ENCODE measurements at regions not wholly inside any gene's neighbourhood (a gene's known extent, or its start where the extent isn't known, plus 50 kb on each side); places are given as distances from the start of the nearest gene placed in this dataset.

DNA sequence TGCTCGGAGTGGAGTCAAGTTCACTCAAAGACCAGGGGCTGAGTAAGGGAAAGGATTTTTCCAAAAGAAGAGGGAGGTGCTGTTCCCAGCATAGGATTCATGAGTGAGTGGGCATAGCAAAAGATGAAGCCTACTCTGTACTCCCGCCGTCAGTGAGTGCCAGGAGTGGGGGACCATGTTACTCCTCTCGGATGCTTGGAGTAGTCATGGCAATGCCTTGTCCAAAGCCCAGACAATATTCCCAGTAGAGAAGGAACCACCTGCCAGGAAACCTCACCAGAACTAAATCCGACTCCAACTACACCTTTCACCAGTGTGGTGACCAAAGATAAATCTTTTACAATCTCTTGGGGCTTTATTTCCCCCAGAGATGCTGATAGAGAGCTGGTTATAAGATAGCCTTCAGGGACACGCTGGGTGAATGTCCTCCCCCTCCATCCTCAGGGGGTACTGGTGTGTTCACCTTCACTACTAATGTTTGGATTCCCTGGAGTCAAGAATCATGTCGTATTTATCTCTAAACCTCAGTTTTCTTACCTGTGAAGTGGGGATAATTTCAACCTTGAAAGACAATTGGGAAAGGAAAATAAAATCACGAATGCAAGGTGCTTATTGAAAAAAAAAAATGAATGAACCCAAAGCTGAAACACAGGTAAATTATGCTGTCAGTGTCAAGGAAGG, 165.2 kb downstream of the NSG2 start:
- no peak overlapping the region for H3K4me3 ChIP-seq
- no peaks in the 10 kb centered on the region for H3K4me1 ChIP-seq (ENCODE audit: insufficient read depth)
- H3K27me3 ChIP-seq: peaks cover 35% of the 10 kb centered on the region
- H4K20me1 ChIP-seq (ENCODE audit: insufficient read depth, poor library complexity, severe bottlenecking): no peaks in the 10 kb centered on the region
- H2AFZ ChIP-seq: no peak overlapping the region
- no peaks in the 10 kb centered on the region for H3K79me2 ChIP-seq
- no peaks in the 10 kb centered on the region for H3K36me3 ChIP-seq (replicated peaks; ENCODE audit: insufficient read depth, low read depth)
- H3K9me2 ChIP-seq (replicated peaks; ENCODE audit: insufficient read depth): no peaks in the 10 kb centered on the region
- no peak for TF ChIP-seq EZH2phosphoT487 (IDR thresholded peaks at IDR 0.05; ENCODE audit: low read depth, severe bottlenecking, unreplicated experiment)
- DNase-seq (ENCODE audit: low spot score): no peak
- H3K9me3 ChIP-seq (ENCODE audit: low read depth): no peaks in the 10 kb centered on the region
- no peak overlapping the region for H3K4me2 ChIP-seq
- H3K27ac ChIP-seq: no peak overlapping the region
- WGBS (ENCODE audit: low lambda C conversion rate, missing lambda C conversion rate): 80% methylated on average over 8 of the region's 8 CpGs

GRCh38 chr5:174211277-174211626, 165.7 kb downstream of the NSG2 start:
- Histone ChIP-seq H3K9me2 (replicated peaks; ENCODE audit: insufficient read depth) (no peaks in the 10 kb centered on the region), H3K27ac (no peak overlapping the region), H3K4me2 (no peak overlapping the region), H3K4me3 (no peak overlapping the region), H3K4me1 (ENCODE audit: insufficient read depth) (no peaks in the 10 kb centered on the region), H3K79me2 (no peaks in the 10 kb centered on the region), H2AFZ (no peak overlapping the region), H4K20me1 (ENCODE audit: insufficient read depth, poor library complexity, severe bottlenecking) (no peaks in the 10 kb centered on the region), H3K27me3 (peaks cover 35% of the 10 kb centered on the region), H3K36me3 (replicated peaks; ENCODE audit: insufficient read depth, low read depth) (no peaks in the 10 kb centered on the region), H3K9me3 (ENCODE audit: low read depth) (no peaks in the 10 kb centered on the region)
- no peak for DNase-seq (ENCODE audit: low spot score)
- WGBS (ENCODE audit: low lambda C conversion rate, missing lambda C conversion rate): 59% methylated on average over 4 of the region's 4 CpGs
- TF ChIP-seq EZH2 (IDR thresholded peaks at IDR 0.05; ENCODE audit: borderline replicate concordance): no peak
- TF ChIP-seq EZH2phosphoT487 (IDR thresholded peaks at IDR 0.05; ENCODE audit: low read depth, severe bottlenecking, unreplicated experiment): no peak
- TF ChIP-seq, protein P1, sequence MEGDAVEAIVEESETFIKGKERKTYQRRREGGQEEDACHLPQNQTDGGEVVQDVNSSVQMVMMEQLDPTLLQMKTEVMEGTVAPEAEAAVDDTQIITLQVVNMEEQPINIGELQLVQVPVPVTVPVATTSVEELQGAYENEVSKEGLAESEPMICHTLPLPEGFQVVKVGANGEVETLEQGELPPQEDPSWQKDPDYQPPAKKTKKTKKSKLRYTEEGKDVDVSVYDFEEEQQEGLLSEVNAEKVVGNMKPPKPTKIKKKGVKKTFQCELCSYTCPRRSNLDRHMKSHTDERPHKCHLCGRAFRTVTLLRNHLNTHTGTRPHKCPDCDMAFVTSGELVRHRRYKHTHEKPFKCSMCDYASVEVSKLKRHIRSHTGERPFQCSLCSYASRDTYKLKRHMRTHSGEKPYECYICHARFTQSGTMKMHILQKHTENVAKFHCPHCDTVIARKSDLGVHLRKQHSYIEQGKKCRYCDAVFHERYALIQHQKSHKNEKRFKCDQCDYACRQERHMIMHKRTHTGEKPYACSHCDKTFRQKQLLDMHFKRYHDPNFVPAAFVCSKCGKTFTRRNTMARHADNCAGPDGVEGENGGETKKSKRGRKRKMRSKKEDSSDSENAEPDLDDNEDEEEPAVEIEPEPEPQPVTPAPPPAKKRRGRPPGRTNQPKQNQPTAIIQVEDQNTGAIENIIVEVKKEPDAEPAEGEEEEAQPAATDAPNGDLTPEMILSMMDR (IDR thresholded peaks at IDR 0.05; ENCODE audit: poor library complexity): no peak

GRCh38 chr5:174217527-174217926, 172.0 kb downstream of the NSG2 start:
- Histone ChIP-seq H2AFZ (no peak overlapping the region), H3K4me3 (no peak overlapping the region), H3K4me2 (no peak overlapping the region), H3K27me3 (peaks cover 8% of the 10 kb centered on the region), H3K9me2 (replicated peaks; ENCODE audit: insufficient read depth) (no peaks in the 10 kb centered on the region), H3K36me3 (replicated peaks; ENCODE audit: insufficient read depth, low read depth) (no peaks in the 10 kb centered on the region), H4K20me1 (ENCODE audit: insufficient read depth, poor library complexity, severe bottlenecking) (no peaks in the 10 kb centered on the region), H3K79me2 (no peaks in the 10 kb centered on the region), H3K9me3 (ENCODE audit: low read depth) (no peaks in the 10 kb centered on the region), H3K27ac (no peak overlapping the region), H3K4me1 (ENCODE audit: insufficient read depth) (no peaks in the 10 kb centered on the region)
- TF ChIP-seq, protein P1 (IDR thresholded peaks at IDR 0.05; ENCODE audit: poor library complexity): no peak
- TF ChIP-seq EZH2 (IDR thresholded peaks at IDR 0.05; ENCODE audit: borderline replicate concordance) (no peak), EZH2phosphoT487 (IDR thresholded peaks at IDR 0.05; ENCODE audit: low read depth, severe bottlenecking, unreplicated experiment) (no peak)
- WGBS (ENCODE audit: low lambda C conversion rate, missing lambda C conversion rate): 78% methylated on average over 1 of the region's 1 CpG
- no peak for DNase-seq (ENCODE audit: low spot score)

GRCh38 chr5:174218162-174218561, 172.7 kb downstream of the NSG2 start:
- H3K27me3 ChIP-seq: peaks cover 5% of the 10 kb centered on the region
- no peaks in the 10 kb centered on the region for H3K4me1 ChIP-seq (ENCODE audit: insufficient read depth)
- H3K9me2 ChIP-seq (replicated peaks; ENCODE audit: insufficient read depth): no peaks in the 10 kb centered on the region
- H3K4me3 ChIP-seq: no peak overlapping the region
- H3K79me2 ChIP-seq: no peaks in the 10 kb centered on the region
- WGBS (ENCODE audit: low lambda C conversion rate, missing lambda C conversion rate): 92% methylated on average over 2 of the region's 2 CpGs
- TF ChIP-seq EZH2 (IDR thresholded peaks at IDR 0.05; ENCODE audit: borderline replicate concordance): no peak
- TF ChIP-seq EZH2phosphoT487 (IDR thresholded peaks at IDR 0.05; ENCODE audit: low read depth, severe bottlenecking, unreplicated experiment): no peak
- TF ChIP-seq, protein P1 (IDR thresholded peaks at IDR 0.05; ENCODE audit: poor library complexity): no peak
- H3K4me2 ChIP-seq: no peak overlapping the region
- no peaks in the 10 kb centered on the region for H3K36me3 ChIP-seq (replicated peaks; ENCODE audit: insufficient read depth, low read depth)
- no peak overlapping the region for H2AFZ ChIP-seq
- DNase-seq (ENCODE audit: low spot score): no peak
- no peak overlapping the region for H3K27ac ChIP-seq
- H3K9me3 ChIP-seq (ENCODE audit: low read depth): no peaks in the 10 kb centered on the region
- H4K20me1 ChIP-seq (ENCODE audit: insufficient read depth, poor library complexity, severe bottlenecking): no peaks in the 10 kb centered on the region
